ENCODE measurements at regions not wholly inside any gene's neighbourhood (a gene's known extent, or its start where the extent isn't known, plus 50 kb on each side); places are given as distances from the start of the nearest gene placed in this dataset.

DNA sequence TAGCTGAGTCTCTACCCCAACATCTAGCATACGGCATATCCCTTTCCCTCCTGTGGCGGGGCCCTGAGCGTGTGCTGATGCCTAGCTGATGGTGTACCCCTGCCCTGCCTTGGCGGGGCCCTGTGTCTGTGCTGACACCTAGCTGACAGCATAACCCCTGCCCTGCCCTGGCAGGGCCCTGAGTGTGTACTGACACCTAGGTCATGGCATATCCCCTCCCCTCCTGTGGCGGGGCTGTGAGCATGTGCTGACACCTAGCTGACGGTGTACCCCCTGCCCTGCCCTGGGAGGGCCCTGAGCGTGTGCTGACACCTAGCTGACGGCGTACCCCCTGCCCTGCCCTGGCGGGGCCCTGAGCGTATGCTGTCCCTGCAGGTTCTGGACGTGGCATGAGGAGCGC, 414.0 kb upstream of the AMELY start:
- TF ChIP-seq CTCF (IDR thresholded peaks at IDR 0.05) (no peak), POLR2A (IDR thresholded peaks at IDR 0.05) (no peak)
